Activated CD8-positive, alpha-beta T cell treated with anti-CD3 and anti-CD28 coated beads, Interleukin-2, amount 10 ng/mL, durations not matched to agents 7 days and 5 days (primary cell): ENCODE measurements at regions not wholly inside any gene's neighbourhood (a gene's known extent, or its start where the extent isn't known, plus 50 kb on each side); places are given as distances from the start of the nearest gene placed in this dataset.
"Not testable (repeated sequence)": the region's sequence is repeated elsewhere in the genome, so short reads cannot be mapped to it uniquely, and the experiment has no call there.

Experiments used
- ATAC-seq: fragments of 150-1000 bp; cut with Tn5 transposase; one replicate; pipeline ENCODE4 v1.10.0; 2021; ENCODE audit warnings: moderate library complexity
- CTCF ChIA-PET: fragments of 350-600 bp; sonication (Branson Sonifier 250); formaldehyde crosslinking; loops from one replicate; lab custom pipeline; 2021; ENCODE audit warnings: antibody characterized with exemption; lab: Charles Lee
- POLR2A ChIA-PET: fragments of 350-600 bp; sonication (Branson Sonifier 250); formaldehyde crosslinking; loops from one replicate; lab custom pipeline; 2021; ENCODE audit warnings: antibody characterized with exemption; lab: Charles Lee
- DNase-seq: peaks from one replicate; pipeline ENCODE4 v3.0.0-alpha.2; 2020
- H3K27ac Mint-ChIP-seq: one replicate; pipeline ENCODE4 v1.8.0; 2021; ENCODE audit warnings: mild to moderate bottlenecking, mixed read lengths
- H3K27me3 Mint-ChIP-seq: one replicate; pipeline ENCODE4 v1.8.0; 2021; ENCODE audit warnings: low read depth, mixed read lengths
- H3K36me3 Mint-ChIP-seq: one replicate; pipeline ENCODE4 v1.8.0; 2021; ENCODE audit warnings: low read depth, mixed read lengths
- H3K4me1 Mint-ChIP-seq: one replicate; pipeline ENCODE4 v1.8.0; 2021; ENCODE audit warnings: low read depth, mixed read lengths
- H3K4me3 Mint-ChIP-seq: one replicate; pipeline ENCODE4 v1.8.0; 2021; ENCODE audit warnings: mild to moderate bottlenecking, mixed read lengths
- H3K9me3 Mint-ChIP-seq: one replicate; pipeline ENCODE4 v1.8.0; 2022; ENCODE audit warnings: mixed read lengths; ENCODE audit not compliant: insufficient read depth

GRCh38 chr3:24545887-24546286 lies 51.2 kb upstream of the THRB start:
- no peak for ATAC-seq
- no peak overlapping the region for H3K27ac Mint-ChIP-seq
- no peak overlapping the region for H3K4me3 Mint-ChIP-seq
- H3K27me3 Mint-ChIP-seq: no peaks in the 10 kb centered on the region
- no peak for DNase-seq
- H3K36me3 Mint-ChIP-seq: no peaks in the 10 kb centered on the region
- no peaks in the 10 kb centered on the region for H3K9me3 Mint-ChIP-seq
- H3K4me1 Mint-ChIP-seq: no peaks in the 10 kb centered on the region
- CTCF ChIA-PET: no interaction called here
- POLR2A ChIA-PET: no interaction called here

- ATAC-seq: no peak
- DNase-seq: no peak
- no peak overlapping the region for H3K4me3 Mint-ChIP-seq
- H3K9me3 Mint-ChIP-seq: no peaks in the 10 kb centered on the region
- H3K27me3 Mint-ChIP-seq: no peaks in the 10 kb centered on the region
- no peaks in the 10 kb centered on the region for H3K4me1 Mint-ChIP-seq
- no peaks in the 10 kb centered on the region for H3K36me3 Mint-ChIP-seq
- CTCF ChIA-PET: no interaction called here
- POLR2A ChIA-PET: no interaction called here
- H3K27ac Mint-ChIP-seq: no peak overlapping the region
These were observed 53.6 kb upstream of the THRB start for GRCh38 chr3:24548278-24548677.

GRCh38 chr3:24550588-24550987 lies 55.9 kb upstream of the THRB start:
- DNase-seq (no peak), ATAC-seq (no peak)
- Mint-ChIP-seq H3K27me3 (no peaks in the 10 kb centered on the region), H3K4me3 (no peak overlapping the region), H3K36me3 (no peaks in the 10 kb centered on the region), H3K4me1 (no peaks in the 10 kb centered on the region), H3K27ac (no peak overlapping the region), H3K9me3 (no peaks in the 10 kb centered on the region)
- POLR2A ChIA-PET: no interaction called here
- CTCF ChIA-PET: no interaction called here

- Mint-ChIP-seq H3K4me1 (no peaks in the 10 kb centered on the region), H3K4me3 (no peak overlapping the region), H3K9me3 (no peaks in the 10 kb centered on the region), H3K36me3 (no peaks in the 10 kb centered on the region), H3K27ac (no peak overlapping the region), H3K27me3 (no peaks in the 10 kb centered on the region)
- CTCF ChIA-PET: no interaction called here
- DNase-seq (no peak), ATAC-seq (no peak)
- POLR2A ChIA-PET: no interaction called here
These were observed 57.0 kb upstream of the THRB start for GRCh38 chr3:24551626-24552025.

GRCh38 chr3:24562895-24563294 lies 68.2 kb upstream of the THRB start:
- peaks cover 4% of the 10 kb centered on the region for H3K9me3 Mint-ChIP-seq
- no peaks in the 10 kb centered on the region for H3K27me3 Mint-ChIP-seq
- ChIA-PET POLR2A (no interaction called here), CTCF (no interaction called here)
- H3K4me3 Mint-ChIP-seq: no peak overlapping the region
- ATAC-seq (no peak), DNase-seq (no peak)
- H3K27ac Mint-ChIP-seq: no peak overlapping the region
- no peaks in the 10 kb centered on the region for H3K4me1 Mint-ChIP-seq
- H3K36me3 Mint-ChIP-seq: no peaks in the 10 kb centered on the region

GRCh38 chr3:24565053-24565452 lies 70.4 kb upstream of the THRB start:
- H3K4me1 Mint-ChIP-seq: no peaks in the 10 kb centered on the region
- H3K4me3 Mint-ChIP-seq: no peak overlapping the region
- H3K27ac Mint-ChIP-seq: no peak overlapping the region
- DNase-seq (no peak), ATAC-seq (no peak)
- POLR2A ChIA-PET: no interaction called here
- CTCF ChIA-PET: no interaction called here
- H3K9me3 Mint-ChIP-seq: peaks cover 4% of the 10 kb centered on the region
- H3K36me3 Mint-ChIP-seq: no peaks in the 10 kb centered on the region
- H3K27me3 Mint-ChIP-seq: no peaks in the 10 kb centered on the region

- Mint-ChIP-seq H3K4me1 (no peaks in the 10 kb centered on the region), H3K36me3 (no peaks in the 10 kb centered on the region), H3K27me3 (no peaks in the 10 kb centered on the region), H3K27ac (no peak overlapping the region), H3K9me3 (peaks cover 4% of the 10 kb centered on the region), H3K4me3 (no peak overlapping the region)
- DNase-seq (no peak), ATAC-seq (no peak)
- POLR2A ChIA-PET: no interaction called here
- CTCF ChIA-PET: no interaction called here
These were observed 71.0 kb upstream of the THRB start for GRCh38 chr3:24565656-24566055.

- POLR2A ChIA-PET: no interaction called here
- Mint-ChIP-seq H3K36me3 (no peaks in the 10 kb centered on the region), H3K27me3 (no peaks in the 10 kb centered on the region), H3K4me3 (no peak overlapping the region), H3K9me3 (peaks cover 4% of the 10 kb centered on the region), H3K4me1 (no peaks in the 10 kb centered on the region), H3K27ac (no peak overlapping the region)
- ATAC-seq (no peak), DNase-seq (no peak)
- CTCF ChIA-PET: no interaction called here
These were observed 72.3 kb upstream of the THRB start for GRCh38 chr3:24566927-24567326.

GRCh38 chr3:24572409-24572808 lies 77.8 kb upstream of the THRB start:
- POLR2A ChIA-PET, H3K27ac Mint-ChIP-seq, H3K36me3 Mint-ChIP-seq, H3K4me1 Mint-ChIP-seq, H3K4me3 Mint-ChIP-seq, CTCF ChIA-PET, ATAC-seq, DNase-seq, H3K9me3 Mint-ChIP-seq, H3K27me3 Mint-ChIP-seq: not testable (repeated sequence)

GRCh38 chr3:24573576-24573975 lies 78.9 kb upstream of the THRB start:
- Mint-ChIP-seq H3K36me3 (no peaks in the 10 kb centered on the region), H3K9me3 (peaks cover 5% of the 10 kb centered on the region), H3K4me1 (no peaks in the 10 kb centered on the region), H3K27me3 (no peaks in the 10 kb centered on the region), H3K4me3 (no peak overlapping the region), H3K27ac (no peak overlapping the region)
- ChIA-PET POLR2A (no interaction called here), CTCF (no interaction called here)
- no peak for ATAC-seq
- no peak for DNase-seq

GRCh38 chr3:24578324-24578723 lies 83.7 kb upstream of the THRB start:
- H3K9me3 Mint-ChIP-seq: peaks cover 5% of the 10 kb centered on the region
- no peaks in the 10 kb centered on the region for H3K4me1 Mint-ChIP-seq
- no peaks in the 10 kb centered on the region for H3K27me3 Mint-ChIP-seq
- POLR2A ChIA-PET: no interaction called here
- ATAC-seq (no peak), DNase-seq (no peak)
- no peak overlapping the region for H3K4me3 Mint-ChIP-seq
- CTCF ChIA-PET: no interaction called here
- no peaks in the 10 kb centered on the region for H3K36me3 Mint-ChIP-seq
- H3K27ac Mint-ChIP-seq: no peak overlapping the region

- Mint-ChIP-seq H3K27me3 (no peaks in the 10 kb centered on the region), H3K36me3 (no peaks in the 10 kb centered on the region), H3K9me3 (peaks cover 5% of the 10 kb centered on the region), H3K4me1 (no peaks in the 10 kb centered on the region), H3K4me3 (no peak overlapping the region), H3K27ac (no peak overlapping the region)
- CTCF ChIA-PET: no interaction called here
- ATAC-seq: no peak
- POLR2A ChIA-PET: no interaction called here
- DNase-seq: no peak
These were observed 84.3 kb upstream of the THRB start for GRCh38 chr3:24578951-24579421.
